GM10266 (cell line): ENCODE measurements at regions not wholly inside any gene's neighbourhood (a gene's known extent, or its start where the extent isn't known, plus 50 kb on each side); places are given as distances from the start of the nearest gene placed in this dataset.

Source experiments
- DNase-seq: peaks from one replicate; pipeline ENCODE4 v3.0.0; 2012; ENCODE audit errors: extremely low spot score
- CTCF ChIP-seq: IDR thresholded peaks from 2 replicates; pipeline ENCODE4 v1.5.1; 2012; ENCODE audit warnings: mild to moderate bottlenecking, low read depth; ENCODE audit not compliant: control insufficient read depth, insufficient read depth; ENCODE audit errors: missing control alignments

GRCh38 chr4:53752124-53752523 is 160.8 kb upstream of the LNX1 start:
- DNase-seq = no peak
- TF ChIP-seq CTCF = no peak

GRCh38 chr4:53748328-53748772 is 157.1 kb upstream of the LNX1 start:
- DNase-seq = peak; percentile 57

GRCh38 chr4:53747401-53747800 is 156.1 kb upstream of the LNX1 start:
- no peak for DNase-seq
- TF ChIP-seq CTCF = no peak

More at GRCh38 chr4:53748328-53748772, 157.1 kb upstream of the LNX1 start:
- TF ChIP-seq CTCF = no peak

GRCh38 chr4:53744446-53745160 is 153.3 kb upstream of the LNX1 start:
- DNase-seq = no peak
- TF ChIP-seq CTCF = no peak

- TF ChIP-seq CTCF = no peak
- DNase-seq = no peak
These were observed 143.5 kb upstream of the LNX1 start for GRCh38 chr4:53734584-53735353.

GRCh38 chr4:53734182-53734581 is 142.9 kb upstream of the LNX1 start:
- DNase-seq = no peak
- no peak for TF ChIP-seq CTCF

- no peak for TF ChIP-seq CTCF
- no peak for DNase-seq
These were observed 141.4 kb upstream of the LNX1 start for GRCh38 chr4:53732661-53733060.
